Endothelial cell of umbilical vein (primary cell): ENCODE measurements at regions not wholly inside any gene's neighbourhood (a gene's known extent, or its start where the extent isn't known, plus 50 kb on each side); places are given as distances from the start of the nearest gene placed in this dataset.

ENCODE experiments used
- BruUV-seq: library from RNA; stranded (reverse); fragments of 400-500 nt; replicated peaks from 2 replicates; lab custom pipeline; 2021; lab: Mats Ljungman, UMichigan
- CTCF ChIA-PET: fragments of 300-600, 350-600 bp; sonication (Branson Sonifier 250); formaldehyde crosslinking; loops from one replicate; lab custom pipeline; 2021; ENCODE audit warnings: antibody characterized with exemption, inconsistent platforms; lab: Charles Lee
- POLR2A ChIA-PET: fragments of 300-600, 350-600 bp; sonication (Branson Sonifier 250); formaldehyde crosslinking; loops from one replicate; lab custom pipeline; 2021; ENCODE audit warnings: antibody characterized with exemption, inconsistent platforms; lab: Charles Lee
- DNase-seq: peaks from one replicate; pipeline ENCODE4 v3.0.0-alpha.2; 2011; ENCODE audit warnings: low read depth, low spot score
- FAIRE-seq: peaks from 2 replicates; lab custom pipeline; 2011; peaks lifted over from hg19 to GRCh38; lab: Jason Lieb, UNC
- H2AFZ ChIP-seq: 2 replicates; pipeline ENCODE4 v1.6.0; 2012; ENCODE audit warnings: low read depth, low read length, control low read depth, inconsistent platforms
- H3K27ac ChIP-seq: 2 replicates; pipeline ENCODE4 v1.5.1; 2011; ENCODE audit warnings: low read depth, mild to moderate bottlenecking, control low read depth, low read length, moderate library complexity; ENCODE audit not compliant: insufficient read depth
- H3K27me3 ChIP-seq, 2 experiments: 2 replicates each; pipeline versions ENCODE4 v1.6.0 to v1.6.1; 2011; ENCODE audit warnings: low read length in 2 of 2, mixed read lengths in 1 of 2; ENCODE audit not compliant: control insufficient read depth in 2 of 2, insufficient read depth in 2 of 2
- H3K36me3 ChIP-seq, 2 experiments: 2 replicates in 1 of 2; 3 replicates in 1 of 2; pipeline ENCODE4 v1.5.1; 2011; ENCODE audit warnings: low read length in 2 of 2, mild to moderate bottlenecking in 1 of 2, moderate library complexity in 1 of 2; ENCODE audit not compliant: control insufficient read depth in 2 of 2, insufficient read depth in 2 of 2; ENCODE audit errors: extremely low read depth in 1 of 2
- H3K4me1 ChIP-seq: 3 replicates; pipeline ENCODE4 v1.5.1; 2011; ENCODE audit warnings: mild to moderate bottlenecking, low read length; ENCODE audit not compliant: control insufficient read depth, insufficient read depth; ENCODE audit errors: extremely low read depth
- H3K4me2 ChIP-seq: 2 replicates; pipeline ENCODE4 v1.6.1; 2011; ENCODE audit warnings: low read length, control low read depth, mixed read lengths; ENCODE audit not compliant: insufficient read depth
- H3K4me3 ChIP-seq, 3 experiments: fragments of 200-600 bp in 1 of 3; sonication (generic), shearing (Covaris generic) in 1 of 3; replicated peaks in 1 of 3; 2 replicates each; pipeline ENCODE4 v1.5.1; 2011 to 2016; ENCODE audit warnings: control low read depth in 3 of 3, low read length in 3 of 3, mild to moderate bottlenecking in 2 of 3, inconsistent platforms in 1 of 3, low read depth in 1 of 3, moderate library complexity in 1 of 3; ENCODE audit not compliant: insufficient read depth in 1 of 3
- H3K79me2 ChIP-seq: 2 replicates; pipeline ENCODE4 v1.6.0; 2012; ENCODE audit warnings: low read length, inconsistent platforms; ENCODE audit not compliant: control insufficient read depth, insufficient read depth
- H3K9ac ChIP-seq: replicated peaks from 2 replicates; pipeline ENCODE3; 2011; ENCODE audit warnings: low read length, control low read depth; ENCODE audit not compliant: insufficient read depth; ENCODE audit errors: extremely low read depth
- H3K9me1 ChIP-seq: replicated peaks from 3 replicates; pipeline ENCODE4 v1.6.0; 2011; ENCODE audit warnings: mild to moderate bottlenecking, low read length; ENCODE audit not compliant: control insufficient read depth, insufficient read depth; ENCODE audit errors: extremely low read depth
- H3K9me3 ChIP-seq: replicated peaks from 2 replicates; pipeline ENCODE4 v1.5.1; 2012; ENCODE audit warnings: low read length, inconsistent platforms; ENCODE audit not compliant: control insufficient read depth, insufficient read depth
- H4K20me1 ChIP-seq: replicated peaks from 2 replicates; pipeline ENCODE3; 2011; ENCODE audit warnings: mild to moderate bottlenecking, low read length; ENCODE audit not compliant: control insufficient read depth, insufficient read depth; ENCODE audit errors: extremely low read depth
- EZH2 ChIP-seq: IDR thresholded peaks from 2 replicates; pipeline ENCODE4 v1.6.1; 2012; ENCODE audit warnings: borderline replicate concordance, low read depth, mild to moderate bottlenecking, moderate library complexity, low read length, inconsistent platforms; ENCODE audit not compliant: severe bottlenecking
- FOS ChIP-seq: IDR thresholded peaks from 2 replicates; pipeline ENCODE4 v1.6.1; 2011; ENCODE audit warnings: mild to moderate bottlenecking, low read length, moderate library complexity, borderline replicate concordance; ENCODE audit not compliant: insufficient read depth
- GATA2 ChIP-seq: IDR thresholded peaks from 2 replicates; pipeline ENCODE4 v1.7.0; 2011; ENCODE audit warnings: low read depth, mild to moderate bottlenecking, moderate library complexity, mixed read lengths, low read length; ENCODE audit not compliant: insufficient read length, insufficient read depth
- JUN ChIP-seq: IDR thresholded peaks from 2 replicates; pipeline ENCODE4 v1.6.1; 2011; ENCODE audit warnings: borderline replicate concordance, low read depth; ENCODE audit not compliant: insufficient read length, insufficient read depth
- MYC ChIP-seq: IDR thresholded peaks from one replicate; pipeline ENCODE4 v1.6.1; 2011; ENCODE audit warnings: mild to moderate bottlenecking, low read depth, low read length
- POLR2A ChIP-seq: IDR thresholded peaks from 2 replicates; pipeline ENCODE4 v1.6.1; 2012; ENCODE audit warnings: low read depth, mild to moderate bottlenecking, control low read depth, low read length
- POLR2AphosphoS5 ChIP-seq: IDR thresholded peaks from 2 replicates; pipeline ENCODE4 v1.6.1; 2012; ENCODE audit warnings: low read depth, mild to moderate bottlenecking, control low read depth, low read length, moderate library complexity; ENCODE audit not compliant: insufficient read depth
- dilution Hi-C: fragments of 300-500 bp; cut with MboI; formaldehyde crosslinking; loops from one replicate; pipeline ENCODE4 v1.15.0; 2019; ENCODE audit warnings: low sequenced_read_pairs; ENCODE audit not compliant: extremely low pct_ligation_motif_present
- intact Hi-C: fragments of 100-400 bp; cut with micrococcal nuclease; formaldehyde crosslinking; loops from one replicate; pipeline ENCODE4 v1.10.0; 2022
- TF ChIP-seq, protein P1 (sequence below), 2 donors: IDR thresholded peaks; 1 replicate in 1 of 2; 2 replicates in 1 of 2; pipeline ENCODE4 v1.5.1; 2011; ENCODE audit warnings: low read length in 2 of 2, mild to moderate bottlenecking in 2 of 2, moderate library complexity in 2 of 2, control low read depth in 1 of 2, inconsistent platforms in 1 of 2, low read depth in 1 of 2; ENCODE audit not compliant: insufficient read depth in 1 of 2; ENCODE audit errors: extremely low read depth in 1 of 2

DNA sequence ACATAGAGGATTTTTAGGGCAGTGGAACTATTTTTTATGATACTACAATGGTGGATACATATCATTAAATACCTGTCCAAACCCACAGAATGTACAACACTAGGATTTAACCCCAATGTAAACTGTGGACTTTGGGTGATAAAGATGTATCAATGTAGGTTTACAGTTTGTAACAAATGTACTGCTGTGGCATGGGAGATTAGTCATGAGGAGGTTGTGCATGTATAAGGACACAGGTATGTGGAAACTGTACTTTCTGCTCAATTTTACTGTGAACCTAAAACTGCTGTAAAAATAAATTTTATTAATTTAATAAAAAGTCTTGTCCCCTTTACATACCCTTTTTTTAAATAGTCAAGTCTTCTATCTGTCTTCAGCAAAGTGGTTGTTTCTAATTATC lies 322.5 kb upstream of the EPHA3 start:
- no peak overlapping the region for H3K27ac ChIP-seq
- no peak overlapping the region for H2AFZ ChIP-seq
- dilution Hi-C loops: no loop called here
- H4K20me1 ChIP-seq: no peaks in the 10 kb centered on the region
- no peaks in the 10 kb centered on the region for H3K4me1 ChIP-seq
- no peaks in the 10 kb centered on the region for H3K27me3 ChIP-seq
- H3K9me3 ChIP-seq: no peaks in the 10 kb centered on the region
- no peaks in the 10 kb centered on the region for H3K36me3 ChIP-seq
- no peak overlapping the region for H3K4me3 ChIP-seq
- no peaks in the 10 kb centered on the region for H3K79me2 ChIP-seq
- no peak for DNase-seq
- intact Hi-C loops: no loop called here
- TF ChIP-seq EZH2: no peak
- TF ChIP-seq GATA2: no peak
- no peak for TF ChIP-seq POLR2AphosphoS5
- TF ChIP-seq MYC: no peak
- TF ChIP-seq POLR2A: no peak
- TF ChIP-seq JUN: no peak
- TF ChIP-seq, protein P1, sequence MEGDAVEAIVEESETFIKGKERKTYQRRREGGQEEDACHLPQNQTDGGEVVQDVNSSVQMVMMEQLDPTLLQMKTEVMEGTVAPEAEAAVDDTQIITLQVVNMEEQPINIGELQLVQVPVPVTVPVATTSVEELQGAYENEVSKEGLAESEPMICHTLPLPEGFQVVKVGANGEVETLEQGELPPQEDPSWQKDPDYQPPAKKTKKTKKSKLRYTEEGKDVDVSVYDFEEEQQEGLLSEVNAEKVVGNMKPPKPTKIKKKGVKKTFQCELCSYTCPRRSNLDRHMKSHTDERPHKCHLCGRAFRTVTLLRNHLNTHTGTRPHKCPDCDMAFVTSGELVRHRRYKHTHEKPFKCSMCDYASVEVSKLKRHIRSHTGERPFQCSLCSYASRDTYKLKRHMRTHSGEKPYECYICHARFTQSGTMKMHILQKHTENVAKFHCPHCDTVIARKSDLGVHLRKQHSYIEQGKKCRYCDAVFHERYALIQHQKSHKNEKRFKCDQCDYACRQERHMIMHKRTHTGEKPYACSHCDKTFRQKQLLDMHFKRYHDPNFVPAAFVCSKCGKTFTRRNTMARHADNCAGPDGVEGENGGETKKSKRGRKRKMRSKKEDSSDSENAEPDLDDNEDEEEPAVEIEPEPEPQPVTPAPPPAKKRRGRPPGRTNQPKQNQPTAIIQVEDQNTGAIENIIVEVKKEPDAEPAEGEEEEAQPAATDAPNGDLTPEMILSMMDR (IDR thresholded peaks at IDR 0.05; ENCODE audit: extremely low read depth in 1 of 2, insufficient read depth in 1 of 2, low read depth in 1 of 2, low read length in 2 of 2): no peak
- CTCF ChIA-PET: no interaction called here
- no TSS peak for BruUV-seq
- no peaks in the 10 kb centered on the region for H3K9me1 ChIP-seq
- POLR2A ChIA-PET: no interaction called here
- no peak for FAIRE-seq
- H3K9ac ChIP-seq: no peak overlapping the region
- H3K4me2 ChIP-seq: no peak overlapping the region

DNA sequence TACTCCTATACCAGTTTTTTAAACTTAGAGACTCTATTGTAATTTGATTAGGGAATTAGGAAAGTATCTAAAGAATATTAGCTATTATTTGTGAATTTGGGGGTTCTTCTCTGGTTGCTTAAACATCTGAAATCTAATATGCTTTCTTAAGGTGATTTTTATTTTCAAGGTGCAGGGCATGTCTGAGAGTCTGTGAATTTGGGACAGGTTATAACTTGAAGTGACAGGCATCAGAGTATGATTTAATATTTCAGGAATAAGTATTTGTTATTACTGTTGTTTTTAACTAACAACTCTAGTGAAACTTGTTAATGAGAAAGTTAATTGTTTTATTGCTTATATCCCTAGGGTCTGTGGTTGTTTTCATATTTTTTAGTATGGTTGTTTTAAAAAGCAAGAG lies 321.6 kb upstream of the EPHA3 start:
- no peaks in the 10 kb centered on the region for H3K36me3 ChIP-seq
- H2AFZ ChIP-seq: no peak overlapping the region
- no peak overlapping the region for H3K4me3 ChIP-seq
- CTCF ChIA-PET: no interaction called here
- H4K20me1 ChIP-seq: no peaks in the 10 kb centered on the region
- BruUV-seq: no TSS peak
- TF ChIP-seq POLR2A (no peak), MYC (no peak), FOS (no peak)
- DNase-seq (no peak), FAIRE-seq (no peak)
- no peak overlapping the region for H3K9ac ChIP-seq
- H3K79me2 ChIP-seq: no peaks in the 10 kb centered on the region
- no peak overlapping the region for H3K27ac ChIP-seq
- H3K4me1 ChIP-seq: no peaks in the 10 kb centered on the region
- dilution Hi-C loops: no loop called here
- no peaks in the 10 kb centered on the region for H3K9me1 ChIP-seq
- POLR2A ChIA-PET: no interaction called here
- H3K4me2 ChIP-seq: no peak overlapping the region
- intact Hi-C loops: no loop called here
- H3K27me3 ChIP-seq: no peaks in the 10 kb centered on the region
- H3K9me3 ChIP-seq: no peaks in the 10 kb centered on the region
